ENCODE measurements at regions not wholly inside any gene's neighbourhood (a gene's known extent, or its start where the extent isn't known, plus 50 kb on each side); places are given as distances from the start of the nearest gene placed in this dataset.

DNA sequence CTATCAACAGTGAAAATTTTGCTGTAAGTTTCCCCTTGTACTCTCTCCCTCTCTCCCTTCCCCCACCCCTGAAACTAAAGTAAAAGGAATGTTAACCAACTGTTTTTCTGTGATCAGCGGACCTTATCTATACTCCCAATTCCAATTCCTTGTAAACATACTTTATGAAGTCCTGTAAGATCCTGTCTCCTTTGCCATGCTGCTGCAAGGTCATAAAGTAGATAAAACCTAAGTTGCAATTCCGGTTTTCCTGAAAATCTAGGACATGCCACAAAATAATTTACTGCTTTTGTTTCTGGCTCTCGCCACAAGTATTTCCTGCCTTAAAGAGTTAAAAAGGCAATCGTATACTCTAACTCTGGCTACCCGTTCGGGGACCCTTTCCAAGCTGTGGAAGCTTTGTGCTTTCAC, 1469.0 kb downstream of the LRRC4C start:
- no peak for DNase-seq
- TF ChIP-seq, protein P1, sequence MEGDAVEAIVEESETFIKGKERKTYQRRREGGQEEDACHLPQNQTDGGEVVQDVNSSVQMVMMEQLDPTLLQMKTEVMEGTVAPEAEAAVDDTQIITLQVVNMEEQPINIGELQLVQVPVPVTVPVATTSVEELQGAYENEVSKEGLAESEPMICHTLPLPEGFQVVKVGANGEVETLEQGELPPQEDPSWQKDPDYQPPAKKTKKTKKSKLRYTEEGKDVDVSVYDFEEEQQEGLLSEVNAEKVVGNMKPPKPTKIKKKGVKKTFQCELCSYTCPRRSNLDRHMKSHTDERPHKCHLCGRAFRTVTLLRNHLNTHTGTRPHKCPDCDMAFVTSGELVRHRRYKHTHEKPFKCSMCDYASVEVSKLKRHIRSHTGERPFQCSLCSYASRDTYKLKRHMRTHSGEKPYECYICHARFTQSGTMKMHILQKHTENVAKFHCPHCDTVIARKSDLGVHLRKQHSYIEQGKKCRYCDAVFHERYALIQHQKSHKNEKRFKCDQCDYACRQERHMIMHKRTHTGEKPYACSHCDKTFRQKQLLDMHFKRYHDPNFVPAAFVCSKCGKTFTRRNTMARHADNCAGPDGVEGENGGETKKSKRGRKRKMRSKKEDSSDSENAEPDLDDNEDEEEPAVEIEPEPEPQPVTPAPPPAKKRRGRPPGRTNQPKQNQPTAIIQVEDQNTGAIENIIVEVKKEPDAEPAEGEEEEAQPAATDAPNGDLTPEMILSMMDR (IDR thresholded peaks at IDR 0.05), result no peak
- no peak for TF ChIP-seq POLR2A (IDR thresholded peaks at IDR 0.05)
- H3K36me3 ChIP-seq, result no peaks in the 10 kb centered on the region
- H3K4me3 ChIP-seq, result no peak overlapping the region
- no peaks in the 10 kb centered on the region for H3K9me3 ChIP-seq
- no peak overlapping the region for H3K27ac ChIP-seq
- H3K27me3 ChIP-seq, result no peaks in the 10 kb centered on the region
- no peaks in the 10 kb centered on the region for H3K4me1 ChIP-seq

DNA sequence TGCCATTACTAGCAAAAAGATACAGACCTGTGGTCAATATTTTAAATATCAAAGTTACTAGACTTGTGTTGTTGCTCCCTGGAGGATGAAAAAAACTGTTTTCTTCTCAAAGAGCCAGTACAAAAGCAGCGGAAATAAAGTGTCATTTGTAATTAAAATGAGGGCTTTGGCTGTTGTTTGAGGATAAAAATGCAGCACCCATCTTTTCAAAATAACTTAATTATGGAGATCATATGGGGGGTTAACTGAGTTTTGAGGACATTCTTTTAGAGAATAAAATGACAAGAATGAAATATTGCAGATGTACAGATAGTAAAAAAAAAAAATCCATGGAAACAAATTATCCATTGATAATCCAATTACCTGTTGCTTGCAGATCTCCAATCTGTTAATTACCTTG, 1484.4 kb downstream of the LRRC4C start:
- TF ChIP-seq POLR2A (IDR thresholded peaks at IDR 0.05), result no peak
- TF ChIP-seq, protein P1 (IDR thresholded peaks at IDR 0.05), result no peak
- Histone ChIP-seq H3K27me3 (no peaks in the 10 kb centered on the region), H3K4me3 (no peak overlapping the region), H3K36me3 (no peaks in the 10 kb centered on the region), H3K4me1 (no peaks in the 10 kb centered on the region), H3K27ac (no peak overlapping the region), H3K9me3 (no peaks in the 10 kb centered on the region)
- no peak for DNase-seq

DNA sequence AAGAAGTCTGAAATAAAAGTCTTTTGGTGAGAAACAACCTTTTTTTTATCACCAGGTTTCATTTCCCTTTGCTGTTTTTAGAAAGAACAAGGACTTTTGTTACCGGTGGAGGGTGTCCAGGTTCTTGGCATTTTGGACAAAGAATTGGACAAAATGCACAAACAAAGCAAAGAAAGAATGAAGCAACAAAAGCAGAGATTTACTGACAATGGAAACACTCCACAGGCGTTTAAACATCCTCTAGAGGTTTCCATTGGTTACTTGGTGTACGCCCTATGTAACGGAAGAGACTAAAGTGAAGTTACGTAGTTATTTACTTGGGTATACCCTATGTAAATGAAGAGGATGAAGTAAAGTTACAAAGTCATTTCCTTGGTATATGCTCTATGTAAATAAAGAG, 1487.0 kb downstream of the LRRC4C start:
- TF ChIP-seq, protein P1 (IDR thresholded peaks at IDR 0.05), result no peak
- TF ChIP-seq POLR2A (IDR thresholded peaks at IDR 0.05), result no peak
- no peak for DNase-seq
- Histone ChIP-seq H3K27me3 (no peaks in the 10 kb centered on the region), H3K9me3 (no peaks in the 10 kb centered on the region), H3K27ac (no peak overlapping the region), H3K36me3 (no peaks in the 10 kb centered on the region), H3K4me3 (no peak overlapping the region), H3K4me1 (no peaks in the 10 kb centered on the region)

DNA sequence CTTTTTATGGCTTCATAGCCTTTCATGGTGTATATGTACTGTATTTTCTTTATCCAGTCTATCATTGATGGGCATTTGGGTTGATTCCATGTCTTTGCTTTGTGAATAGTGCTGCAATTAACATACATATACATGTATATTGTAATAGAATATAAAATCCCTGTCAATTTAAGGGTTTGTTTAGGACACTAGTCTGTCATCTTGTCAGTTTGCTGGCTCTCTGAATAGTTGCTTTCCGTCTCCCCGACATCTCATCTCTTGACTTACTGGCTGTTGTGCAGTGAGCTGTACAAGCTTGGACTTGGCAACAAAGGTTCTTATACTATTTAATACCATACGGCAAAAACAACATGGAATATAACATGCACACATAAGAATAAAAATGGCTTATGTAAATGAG, 1487.5 kb downstream of the LRRC4C start:
- no peak overlapping the region for H3K4me3 ChIP-seq
- no peaks in the 10 kb centered on the region for H3K36me3 ChIP-seq
- no peak for TF ChIP-seq POLR2A (IDR thresholded peaks at IDR 0.05)
- TF ChIP-seq, protein P1 (IDR thresholded peaks at IDR 0.05), result no peak
- H3K4me1 ChIP-seq, result no peaks in the 10 kb centered on the region
- H3K27me3 ChIP-seq, result no peaks in the 10 kb centered on the region
- DNase-seq, result no peak
- no peak overlapping the region for H3K27ac ChIP-seq
- no peaks in the 10 kb centered on the region for H3K9me3 ChIP-seq

DNA sequence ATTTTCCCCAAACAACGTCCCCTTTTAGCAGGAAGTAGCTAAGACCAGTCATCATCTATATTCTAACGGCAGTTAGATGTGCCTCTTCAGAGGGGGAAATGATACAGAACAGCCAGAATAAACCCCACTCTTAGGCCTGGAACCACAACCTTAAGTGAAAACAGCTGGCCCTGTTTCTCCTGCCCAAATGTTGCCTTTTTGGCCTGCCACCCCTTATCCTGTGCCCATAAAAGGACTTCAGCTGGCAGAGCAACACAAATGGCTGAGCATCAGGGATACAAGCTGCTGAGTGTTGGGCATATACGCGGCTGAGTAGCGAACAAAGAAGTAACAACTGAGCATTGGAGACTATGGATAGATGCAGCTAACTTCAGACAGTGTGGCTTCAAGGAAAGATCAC, 1491.4 kb downstream of the LRRC4C start:
- TF ChIP-seq, protein P1 (IDR thresholded peaks at IDR 0.05), result no peak
- TF ChIP-seq POLR2A (IDR thresholded peaks at IDR 0.05), result no peak
- Histone ChIP-seq H3K4me3 (no peak overlapping the region), H3K4me1 (no peaks in the 10 kb centered on the region), H3K36me3 (no peaks in the 10 kb centered on the region), H3K27me3 (no peaks in the 10 kb centered on the region), H3K9me3 (no peaks in the 10 kb centered on the region), H3K27ac (no peak overlapping the region)
- DNase-seq, result no peak

DNA sequence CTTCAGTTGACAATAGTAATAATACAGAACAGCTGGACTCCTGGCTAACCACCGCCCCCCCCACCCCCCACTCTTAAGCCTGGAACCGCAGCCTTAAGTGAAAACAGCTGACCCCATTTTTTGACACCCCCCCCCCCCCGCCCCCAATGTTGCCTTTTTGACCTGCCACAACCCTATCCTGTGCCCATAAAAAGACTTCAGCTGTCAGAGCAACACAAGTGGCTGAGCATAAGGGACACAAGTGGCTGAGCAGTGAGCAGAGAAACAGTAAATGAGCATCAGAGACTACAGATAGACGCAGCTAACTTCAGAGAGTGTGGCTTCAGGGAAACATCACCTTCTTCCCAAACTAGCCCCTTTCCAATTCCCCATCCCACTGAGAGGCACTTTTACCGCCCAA, 1493.8 kb downstream of the LRRC4C start:
- no peaks in the 10 kb centered on the region for H3K9me3 ChIP-seq
- no peaks in the 10 kb centered on the region for H3K27me3 ChIP-seq
- no peak overlapping the region for H3K4me3 ChIP-seq
- no peaks in the 10 kb centered on the region for H3K36me3 ChIP-seq
- no peak overlapping the region for H3K27ac ChIP-seq
- TF ChIP-seq, protein P1 (IDR thresholded peaks at IDR 0.05), result no peak
- TF ChIP-seq POLR2A (IDR thresholded peaks at IDR 0.05), result no peak
- no peaks in the 10 kb centered on the region for H3K4me1 ChIP-seq
- no peak for DNase-seq
